GM21367 (cell line): ENCODE measurements at regions not wholly inside any gene's neighbourhood (a gene's known extent, or its start where the extent isn't known, plus 50 kb on each side); places are given as distances from the start of the nearest gene placed in this dataset.
A peak's percentile ranks its signal among the peaks of the same experiment; 100 is the strongest.

ENCODE experiments used
- ATAC-seq: cut with Tn5 transposase; IDR thresholded peaks from one replicate; pipeline ENCODE4 v1.9.1; 2021; ENCODE audit not compliant: unreplicated experiment

DNA sequence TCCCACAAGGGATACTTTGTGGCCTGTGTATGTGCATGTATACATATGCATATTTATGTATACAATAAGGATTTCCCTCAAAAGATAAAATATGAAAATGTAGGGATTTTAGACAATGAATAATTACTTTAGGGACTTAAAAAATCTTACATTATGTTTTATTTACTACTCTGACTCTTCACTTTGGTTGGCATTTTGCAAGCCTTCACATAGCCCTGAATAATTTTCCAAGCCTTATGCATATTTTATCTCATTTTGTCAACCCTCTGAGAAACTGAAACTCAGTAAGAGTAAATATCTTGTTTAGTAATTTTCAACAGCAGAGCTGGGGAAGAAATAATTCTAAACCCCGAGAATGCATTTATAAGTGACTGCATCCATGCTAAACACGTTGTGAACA, 153.0 kb upstream of the SLC24A2 start:
- ATAC-seq = no peak

DNA sequence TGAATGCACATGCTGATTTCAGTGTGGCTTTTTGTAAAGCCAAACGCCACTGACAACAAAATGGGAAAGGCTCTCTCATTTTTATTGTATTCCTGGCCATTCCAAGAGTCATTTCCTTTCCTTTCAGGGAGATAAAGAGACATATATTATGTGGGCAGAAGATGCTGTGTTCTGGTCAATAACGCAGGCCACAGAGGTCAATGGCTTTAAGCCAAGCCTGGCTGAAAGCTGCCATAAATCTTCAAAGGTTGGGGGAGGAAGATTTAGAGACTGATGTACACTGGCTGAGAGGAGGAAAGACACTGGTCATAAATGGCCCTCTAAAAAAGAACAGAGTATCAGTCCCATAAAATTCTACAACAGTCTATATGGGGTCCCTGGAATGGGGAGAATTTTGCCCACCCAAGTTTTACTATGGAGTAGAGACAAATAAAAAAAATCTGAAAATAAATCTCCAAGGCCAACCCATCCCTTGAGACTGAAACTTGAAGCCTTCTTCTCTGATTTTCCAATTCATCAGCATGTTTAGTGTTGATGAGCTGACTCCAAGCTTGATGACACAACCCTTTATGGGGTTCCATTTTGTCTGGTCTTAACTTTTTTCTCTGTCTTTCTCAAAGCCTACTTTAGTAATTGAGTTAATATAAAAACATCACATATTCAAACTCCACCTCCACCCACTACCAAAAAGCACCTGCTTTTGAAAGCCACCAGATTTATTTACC, 152.1 kb upstream of the SLC24A2 start:
- no peak for ATAC-seq

DNA sequence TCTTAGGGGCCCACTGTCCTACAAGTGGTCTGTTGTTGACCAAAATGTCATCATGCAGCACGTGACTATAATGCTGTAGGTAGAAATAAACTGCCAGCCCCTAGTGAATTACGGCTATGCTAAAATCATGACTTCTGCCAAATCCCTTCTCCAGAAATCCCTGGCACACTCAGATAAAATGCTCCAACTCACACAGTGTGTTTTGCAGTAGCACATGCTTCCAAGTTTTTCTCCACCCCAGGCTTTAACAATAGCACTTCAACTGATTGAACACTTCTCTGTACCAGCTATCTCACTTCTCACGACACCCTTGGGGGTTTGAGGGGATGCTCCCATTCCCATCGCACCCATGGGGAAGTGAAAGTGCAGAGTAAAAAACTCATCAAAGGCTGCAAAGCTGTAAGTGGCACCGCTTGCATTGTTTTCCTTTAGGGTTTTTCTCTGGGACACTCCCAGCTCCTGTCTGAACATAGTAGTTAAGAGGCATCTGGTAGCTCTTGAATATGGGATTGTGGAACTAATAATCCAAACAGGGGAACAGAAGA, 151.0 kb upstream of the SLC24A2 start:
- no peak for ATAC-seq

DNA sequence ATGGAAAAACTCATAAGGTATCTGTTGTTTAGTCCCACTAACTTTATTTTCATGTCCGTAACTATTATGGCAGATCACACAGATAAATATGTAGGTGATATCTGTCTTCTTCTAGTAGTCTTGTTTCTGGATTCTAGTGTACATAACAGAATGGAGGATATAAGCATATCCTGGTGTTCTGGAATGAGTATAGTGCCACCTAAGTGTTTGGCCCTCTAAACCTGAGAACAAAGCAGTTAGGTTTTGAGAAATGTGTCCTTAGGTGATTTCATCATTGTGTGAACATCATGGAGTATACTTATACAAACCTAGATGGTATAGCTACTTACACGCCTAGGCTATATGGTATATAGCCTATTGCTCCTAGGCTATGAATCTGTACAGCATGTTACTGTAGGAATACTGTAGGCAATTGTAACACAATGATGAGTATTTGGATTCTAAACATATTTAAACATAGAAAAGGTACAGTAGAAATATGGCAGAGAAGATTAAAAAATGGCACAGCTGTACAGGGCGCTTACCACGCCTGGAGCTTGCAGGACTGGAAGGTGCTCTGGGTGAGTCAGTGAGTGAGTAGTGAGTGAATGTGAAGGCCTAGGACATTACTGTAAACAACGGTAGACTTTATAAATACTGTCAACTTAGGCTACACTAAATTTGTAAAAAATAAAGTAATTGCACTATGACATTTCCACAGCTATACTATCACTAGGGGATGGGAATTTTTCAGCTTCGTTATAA, 150.3 kb upstream of the SLC24A2 start:
- ATAC-seq = no peak

DNA sequence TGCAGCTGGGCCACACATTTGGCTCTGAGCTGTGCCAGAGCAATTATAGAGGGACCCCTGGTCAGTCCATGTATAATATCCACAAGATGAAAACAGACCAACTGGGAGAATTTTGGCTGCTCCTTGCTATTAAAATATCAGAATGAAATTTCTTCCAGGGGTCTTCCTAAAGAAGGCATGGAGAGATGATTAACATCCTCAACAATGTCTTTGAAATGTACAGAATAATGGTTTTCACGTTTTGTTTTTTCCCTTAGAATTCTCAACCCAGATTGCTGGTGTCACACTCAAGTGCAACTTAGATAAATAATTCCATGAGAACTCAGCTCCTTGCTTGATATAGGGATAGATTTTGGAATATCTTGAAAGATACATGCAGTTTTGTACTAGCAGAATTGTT, 148.3 kb upstream of the SLC24A2 start:
- ATAC-seq = no peak

DNA sequence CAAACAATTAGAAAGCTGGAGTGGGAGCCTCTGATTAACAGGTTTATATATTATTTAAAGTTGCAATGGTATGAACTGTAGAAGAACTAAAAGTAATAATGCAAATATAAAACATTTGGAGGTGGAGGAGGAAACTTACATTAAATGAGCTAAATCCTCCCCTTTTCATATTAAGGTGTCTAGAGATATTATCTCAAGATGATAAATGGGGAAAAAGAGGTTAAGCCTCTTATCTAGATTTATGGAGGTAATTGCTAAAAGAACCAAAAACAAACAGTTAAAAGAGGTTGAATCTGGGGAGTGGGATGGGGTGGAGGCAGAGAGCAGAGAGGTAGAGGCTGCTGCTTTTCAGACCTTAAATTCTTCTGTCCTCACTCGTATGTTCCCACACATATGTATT, 147.8 kb upstream of the SLC24A2 start:
- ATAC-seq = no peak

DNA sequence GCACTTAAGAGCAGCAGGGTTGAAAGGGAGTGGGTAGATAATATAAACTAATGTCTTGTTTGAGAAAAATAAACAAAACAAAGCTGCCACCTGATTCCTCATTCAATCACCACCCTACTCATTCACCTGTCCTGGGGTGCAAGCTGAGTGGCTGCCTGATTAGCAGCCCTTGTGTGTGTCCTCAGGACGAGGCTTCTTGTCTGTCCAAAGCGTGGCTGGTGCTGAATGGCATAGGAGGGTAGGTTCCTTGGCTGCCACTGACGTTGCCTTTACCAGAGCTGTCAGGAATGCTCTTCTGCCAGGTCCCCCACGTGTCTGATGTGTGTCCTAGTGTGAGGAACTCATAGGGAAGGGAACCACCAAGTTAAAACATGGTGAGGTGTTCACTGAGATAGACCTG, 146.6 kb upstream of the SLC24A2 start:
- no peak for ATAC-seq

DNA sequence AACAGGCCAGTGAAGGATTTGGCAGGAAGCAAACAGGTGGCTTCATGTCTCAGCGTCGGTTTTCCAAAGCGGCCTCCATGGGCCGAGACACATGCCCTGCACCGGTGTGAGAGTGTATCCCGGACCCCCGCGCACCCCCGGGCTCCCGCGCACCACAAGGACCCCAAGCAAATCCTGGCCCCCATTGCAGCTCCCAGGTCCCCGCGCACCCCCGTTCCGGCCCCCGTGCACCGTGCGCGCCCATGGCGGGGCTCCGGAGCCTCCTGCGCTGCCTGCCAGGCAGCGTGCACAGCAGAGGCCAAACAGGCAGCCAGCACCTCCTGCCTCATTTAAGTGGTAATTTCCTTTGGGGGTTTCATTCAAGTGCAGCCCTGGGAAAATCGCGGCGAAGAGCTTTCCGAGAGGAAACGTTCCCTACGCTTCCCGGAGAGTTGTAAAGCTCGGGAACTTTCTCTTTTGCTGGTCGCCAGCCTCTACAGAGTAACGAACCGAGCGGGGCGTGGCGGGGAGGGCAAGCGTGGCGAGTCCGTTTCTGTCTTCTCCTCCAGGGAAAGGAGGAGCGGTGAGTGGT, 145.5 kb upstream of the SLC24A2 start:
- no peak for ATAC-seq

DNA sequence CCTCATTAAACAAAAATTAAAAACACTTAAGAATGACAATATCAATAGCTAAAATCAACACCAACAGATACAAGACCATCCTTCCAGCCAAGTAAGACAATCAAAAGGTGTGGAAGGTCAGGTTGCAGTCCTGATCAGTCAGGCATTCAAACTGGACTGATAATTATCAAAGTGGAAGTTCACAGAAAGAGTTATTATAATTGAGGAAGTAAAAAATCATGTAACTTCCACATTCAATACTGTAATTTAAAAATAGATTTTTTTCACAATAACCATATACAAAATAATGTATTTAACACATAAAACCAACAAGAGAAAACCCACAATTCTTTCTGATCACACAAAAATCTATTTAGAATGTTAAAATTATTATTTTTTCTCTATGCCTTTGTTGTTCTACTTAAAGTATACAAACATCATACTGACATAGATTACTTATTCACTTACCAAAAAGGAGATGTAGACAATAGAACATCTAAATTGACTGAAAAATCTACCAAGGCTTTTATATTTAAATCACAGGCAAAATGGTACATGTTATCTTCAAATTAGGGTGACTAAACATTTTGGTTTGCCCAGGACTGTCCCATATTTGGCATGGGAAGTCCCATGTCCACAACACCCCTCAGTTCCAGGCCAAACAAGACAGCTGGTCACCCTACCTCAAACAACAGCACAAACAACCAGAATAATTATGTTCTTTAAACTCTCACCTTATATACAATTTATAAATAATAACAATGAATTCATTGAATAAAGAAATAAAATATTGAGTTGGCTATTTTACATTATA, 142.5 kb upstream of the SLC24A2 start:
- no peak for ATAC-seq

DNA sequence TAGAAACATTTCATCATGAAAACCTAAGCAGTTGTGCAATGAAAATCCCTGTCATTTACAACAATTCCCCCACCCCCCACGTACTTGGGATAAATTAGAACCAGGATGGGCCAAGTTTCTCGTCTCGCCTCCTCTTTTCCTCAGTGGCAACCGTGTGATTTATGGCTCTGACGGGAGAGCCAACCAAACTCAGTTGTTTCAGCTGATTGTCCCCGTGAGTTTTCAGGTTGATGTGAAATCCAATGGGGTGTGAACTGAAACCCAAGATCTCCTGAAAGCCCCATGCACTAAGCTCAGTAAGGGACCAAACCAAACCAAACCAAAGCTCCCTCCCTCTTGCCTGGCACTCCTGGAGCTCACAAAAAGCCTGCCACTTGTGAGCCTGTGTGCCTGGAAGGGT, 138.7 kb upstream of the SLC24A2 start:
- no peak for ATAC-seq

DNA sequence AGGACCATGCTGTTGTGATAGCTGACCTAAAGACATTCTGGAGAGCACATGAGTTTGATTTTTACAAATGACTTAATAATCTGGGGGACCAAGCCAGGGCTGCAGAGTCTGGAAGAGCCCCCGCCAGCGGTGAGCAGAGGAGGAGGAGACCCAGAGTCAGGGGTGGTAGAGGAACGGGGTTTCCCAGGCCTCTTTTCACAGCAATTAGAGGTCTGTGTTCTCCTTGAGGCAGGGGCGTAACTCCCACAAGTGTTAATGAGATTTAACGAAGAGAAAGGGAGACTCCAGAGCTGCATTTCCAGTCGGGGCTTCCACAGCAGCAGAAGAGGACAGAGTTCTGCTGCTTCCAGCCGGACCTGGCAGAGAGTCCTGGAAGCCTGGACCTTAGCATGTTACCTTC, 137.9 kb upstream of the SLC24A2 start:
- no peak for ATAC-seq

DNA sequence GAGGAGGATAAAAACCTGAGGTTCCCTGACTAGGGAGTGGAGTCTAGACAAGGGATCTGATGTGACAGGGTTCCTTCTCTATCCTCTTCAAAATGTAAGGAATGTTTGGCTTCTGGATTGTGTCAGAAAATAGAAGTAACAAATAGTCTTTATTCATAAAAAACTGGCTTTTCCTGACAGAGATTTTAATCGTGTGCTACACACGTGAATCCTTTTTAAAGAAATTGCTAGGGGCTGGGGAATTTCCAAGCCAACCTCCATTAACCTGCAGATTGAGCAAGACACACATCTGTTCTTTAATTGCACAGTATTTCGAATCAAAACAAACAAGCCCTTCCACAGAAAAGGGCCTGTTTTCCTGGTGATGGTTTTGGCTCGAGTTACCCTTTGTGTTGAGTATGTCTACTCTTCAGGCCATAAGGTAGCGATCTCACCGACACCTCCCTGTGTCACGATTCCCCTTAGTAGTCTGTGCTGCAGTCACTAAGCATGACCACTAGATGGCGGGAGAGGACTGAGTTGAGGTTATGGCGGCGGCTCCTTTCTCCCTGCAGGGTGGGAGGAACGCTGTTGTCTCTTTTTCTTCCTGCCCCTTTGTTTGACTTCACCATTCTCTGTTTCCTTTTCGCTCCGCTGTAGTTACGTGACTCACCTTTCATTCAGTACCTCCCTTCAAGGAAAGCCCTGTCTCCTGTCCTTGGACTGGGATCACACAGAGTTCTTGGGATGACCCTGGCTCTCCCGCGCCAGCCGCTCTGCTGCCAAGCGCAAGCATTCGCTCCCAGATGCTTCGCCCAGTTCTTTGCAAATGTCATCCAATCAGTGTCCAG, 137.1 kb upstream of the SLC24A2 start:
- peak; percentile 94 for ATAC-seq

DNA sequence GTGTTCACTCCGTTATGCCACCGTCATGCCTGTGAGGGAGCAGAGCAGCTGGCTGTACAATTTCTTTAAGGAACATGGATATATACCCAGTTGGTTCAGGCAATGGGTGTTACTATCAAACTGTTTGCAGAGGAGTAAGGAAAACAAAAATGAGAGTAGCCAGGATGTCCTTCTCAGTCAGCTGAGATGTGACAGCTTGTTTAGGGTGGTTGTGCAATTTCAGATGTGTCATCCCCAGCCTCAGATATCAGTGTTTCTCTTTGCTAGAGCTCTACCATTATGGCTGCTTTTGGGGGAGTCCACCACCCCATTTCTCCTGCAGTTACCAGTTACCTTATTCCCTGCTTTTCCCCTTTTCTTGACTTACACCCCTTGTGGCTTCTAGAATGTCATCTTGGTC, 135.2 kb upstream of the SLC24A2 start:
- ATAC-seq = no peak

DNA sequence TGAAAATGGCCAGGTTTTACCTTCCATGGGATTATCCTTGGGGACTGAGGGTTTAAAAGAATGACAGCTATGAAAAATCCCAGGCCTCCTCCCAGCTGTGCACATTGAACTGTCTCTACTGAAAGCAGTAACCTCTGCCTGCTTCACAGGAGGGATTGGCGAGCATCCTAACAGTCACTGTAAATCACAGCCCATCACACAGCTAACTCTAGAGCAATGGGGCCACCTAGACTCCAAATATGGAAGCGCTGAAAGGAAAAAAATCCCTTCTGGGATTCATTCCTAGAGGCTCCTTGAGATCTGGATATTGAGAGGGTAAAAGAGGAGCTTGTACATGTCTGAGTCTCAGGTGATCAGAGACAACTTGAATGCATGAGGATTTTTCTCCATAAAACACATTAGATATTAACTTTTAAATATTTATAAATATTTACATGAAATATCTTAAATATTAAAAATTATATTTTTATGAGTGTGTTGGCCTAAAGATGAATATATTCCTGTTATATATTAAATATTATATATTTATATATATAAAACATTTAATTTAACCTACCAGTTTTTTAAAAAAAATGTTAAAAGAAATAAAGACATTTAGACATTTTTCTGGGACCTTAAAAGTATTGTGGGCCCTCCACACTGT, 133.8 kb upstream of the SLC24A2 start:
- no peak for ATAC-seq

DNA sequence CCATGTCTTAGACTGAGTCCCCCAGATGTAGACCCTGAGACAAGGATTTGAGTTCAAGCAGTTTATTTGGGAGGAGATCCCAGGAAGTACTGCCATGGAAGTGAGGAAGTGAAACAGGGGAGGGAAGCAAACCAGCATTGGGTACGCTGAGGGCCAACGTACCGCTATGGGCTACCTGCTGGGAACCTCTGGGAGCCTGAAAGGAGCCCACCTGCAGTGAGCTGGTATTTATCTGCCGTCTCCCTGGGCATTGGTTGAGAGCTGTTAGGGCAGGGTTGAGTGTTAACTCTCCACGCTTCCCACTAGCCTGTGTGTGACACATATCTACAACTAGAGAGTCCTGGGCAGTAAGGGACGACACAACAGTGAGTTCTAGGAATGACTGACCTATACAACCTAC, 131.6 kb upstream of the SLC24A2 start:
- ATAC-seq = no peak

DNA sequence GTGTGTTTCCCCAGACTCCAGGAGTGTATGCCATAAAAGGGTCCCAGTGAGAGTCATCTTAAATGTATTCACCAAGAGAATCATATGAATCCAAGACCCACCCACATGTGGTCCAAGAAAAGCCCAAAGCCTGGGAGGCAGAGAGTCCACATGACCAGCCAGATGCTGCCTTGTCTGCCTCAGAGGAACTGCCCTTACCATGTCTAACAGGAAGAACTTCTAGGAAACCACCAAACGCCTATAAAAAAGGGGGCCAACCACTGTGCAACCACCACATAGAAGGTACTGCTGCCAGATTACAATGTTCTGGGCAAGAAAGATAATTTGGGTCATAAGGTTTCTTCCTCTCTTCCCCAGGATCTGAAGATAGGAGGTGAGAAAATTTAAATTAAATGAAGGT, 129.8 kb upstream of the SLC24A2 start:
- no peak for ATAC-seq

DNA sequence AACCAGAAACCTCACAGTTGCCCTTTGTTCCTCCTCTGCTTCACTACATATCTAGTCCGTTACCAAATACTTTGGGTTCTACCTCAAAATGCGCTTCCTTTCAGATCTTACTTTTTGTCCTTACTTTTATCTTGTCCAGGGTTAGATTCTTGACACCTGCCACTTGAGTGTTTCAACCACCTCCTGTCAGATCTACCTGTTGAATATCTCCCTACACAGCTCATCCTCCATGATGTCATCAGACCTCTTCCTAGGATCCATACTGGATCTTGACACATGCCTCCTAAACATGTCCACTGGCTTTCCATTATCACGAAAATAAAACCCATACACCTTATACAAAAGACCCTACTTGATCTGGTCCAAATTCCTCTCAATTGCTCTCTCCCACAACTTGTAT, 125.2 kb upstream of the SLC24A2 start:
- no peak for ATAC-seq

DNA sequence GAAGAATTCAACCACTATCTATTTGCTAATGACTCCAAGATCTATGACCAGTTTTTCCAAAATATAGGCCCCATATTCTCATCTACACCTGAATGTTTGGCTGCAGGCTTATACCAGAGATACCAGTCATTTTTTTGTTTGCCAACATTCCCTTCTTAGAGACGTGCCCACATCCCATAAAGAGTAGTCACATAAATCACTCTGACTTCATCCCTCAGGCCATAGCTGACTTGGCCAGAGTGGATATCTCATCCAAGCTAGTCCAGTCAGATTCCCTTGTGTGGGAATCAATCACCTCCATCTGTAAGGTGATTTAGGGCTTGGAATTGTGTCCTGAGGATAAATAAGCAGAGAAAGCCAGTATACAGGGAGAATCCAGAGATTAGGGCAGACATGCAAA, 124.3 kb upstream of the SLC24A2 start:
- no peak for ATAC-seq

DNA sequence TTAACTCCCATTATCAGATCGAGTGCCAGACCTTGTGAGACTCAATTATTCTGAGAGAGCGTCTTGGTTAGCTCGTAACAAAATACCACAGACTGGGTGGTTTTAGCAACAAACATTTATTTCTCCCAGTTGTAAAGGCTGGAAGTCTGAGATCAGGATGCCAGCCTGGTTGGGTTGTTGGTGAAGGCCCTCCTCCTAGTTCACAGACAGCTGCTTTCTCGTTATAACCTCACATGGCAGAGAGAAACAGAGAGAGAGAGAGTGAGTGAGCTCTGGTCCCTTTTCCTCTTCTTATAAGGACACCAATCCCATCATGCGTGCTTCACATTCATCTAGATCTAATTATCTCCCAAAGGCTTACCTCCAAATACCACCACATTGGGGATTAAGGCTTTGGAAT, 114.2 kb upstream of the SLC24A2 start:
- no peak for ATAC-seq

DNA sequence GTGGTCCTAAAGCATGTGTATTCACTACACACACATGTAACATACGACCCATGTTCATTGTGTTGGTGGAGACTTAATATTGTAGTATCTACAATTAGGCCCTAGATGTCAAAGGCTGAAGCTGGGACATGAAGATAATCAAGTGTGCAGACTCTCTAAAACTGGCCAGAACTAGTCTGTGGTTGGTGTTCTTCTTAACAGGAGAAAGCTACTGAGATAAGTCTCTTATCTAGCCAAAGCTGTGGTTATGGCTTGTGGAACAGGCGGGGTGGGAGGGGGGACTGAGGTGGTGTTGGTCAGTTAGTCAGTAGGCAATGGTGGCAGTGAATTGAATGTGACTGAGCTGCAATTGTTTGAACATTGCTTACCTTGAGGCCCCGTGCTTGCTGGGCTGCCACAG, 112.7 kb upstream of the SLC24A2 start:
- no peak for ATAC-seq
